GM21619 (cell line): ENCODE measurements at regions not wholly inside any gene's neighbourhood (a gene's known extent, or its start where the extent isn't known, plus 50 kb on each side); places are given as distances from the start of the nearest gene placed in this dataset.
"Not testable (repeated sequence)": the region's sequence is repeated elsewhere in the genome, so short reads cannot be mapped to it uniquely, and the experiment has no call there.

Experiments
- ATAC-seq: cut with Tn5 transposase; IDR thresholded peaks from one replicate; pipeline ENCODE4 v1.9.1; 2021; ENCODE audit not compliant: unreplicated experiment

DNA sequence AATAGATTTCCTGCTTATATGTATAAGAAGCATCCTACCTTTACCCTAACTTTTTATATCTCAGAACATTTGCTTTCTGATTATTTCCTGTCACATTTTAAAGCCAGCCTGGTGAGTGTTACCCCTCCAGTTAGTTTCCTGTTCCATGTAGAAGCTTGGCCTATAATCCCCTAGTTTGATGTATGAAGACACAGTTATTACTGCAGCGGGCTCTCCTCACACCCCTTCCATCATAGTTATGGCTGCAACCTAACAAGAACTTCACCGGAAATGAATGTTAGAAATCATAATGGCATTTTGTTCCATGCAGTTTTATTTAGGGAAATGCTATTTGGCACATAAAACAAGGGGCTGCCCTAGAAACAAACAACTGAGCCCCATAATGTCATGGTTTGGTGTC lies 400.2 kb upstream of the SETBP1 start:
- ATAC-seq: no peak

DNA sequence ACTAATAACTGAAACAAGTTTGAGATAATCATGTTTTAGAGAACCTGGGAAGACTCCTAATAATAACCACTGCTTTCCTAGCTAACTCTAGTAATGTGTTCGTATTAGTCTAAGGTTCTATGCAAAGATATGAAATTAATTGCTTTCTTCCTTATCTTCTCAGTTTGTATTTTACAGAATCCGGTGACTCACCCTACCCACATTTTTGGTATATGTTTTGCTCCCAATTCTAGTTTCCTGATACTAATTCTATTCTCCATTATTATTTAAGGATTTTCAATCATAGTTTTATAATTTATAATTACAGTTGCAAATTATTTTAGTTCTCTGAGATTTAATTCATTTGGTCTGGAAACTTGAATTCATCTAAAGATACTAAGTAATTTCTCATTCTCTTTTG lies 394.6 kb upstream of the SETBP1 start:
- no peak for ATAC-seq

GRCh38 chr18:44290366-44290977 lies 390.2 kb upstream of the SETBP1 start:
- no peak for ATAC-seq

GRCh38 chr18:44298566-44298965 lies 382.1 kb upstream of the SETBP1 start:
- ATAC-seq: no peak

DNA sequence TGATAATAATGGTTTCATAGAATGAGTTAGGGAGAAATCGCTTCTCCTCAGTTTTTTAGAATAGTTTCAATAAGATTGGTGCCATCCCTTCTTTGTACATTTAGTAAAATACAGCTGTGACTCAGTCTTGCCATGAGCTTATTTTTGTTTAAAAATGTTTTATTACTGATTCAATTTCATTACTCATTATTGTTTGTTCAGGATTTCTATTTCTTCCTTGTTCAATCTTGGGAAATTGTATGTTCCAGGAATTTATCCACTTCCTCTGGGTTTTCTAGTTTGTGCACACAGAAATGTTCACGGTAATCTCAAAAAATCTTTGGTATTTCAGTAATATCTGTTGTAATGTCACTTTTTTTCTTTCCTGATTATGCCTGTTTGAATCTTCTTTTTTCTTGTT lies 371.5 kb upstream of the SETBP1 start:
- ATAC-seq: no peak

GRCh38 chr18:44320619-44321460 lies 359.8 kb upstream of the SETBP1 start:
- ATAC-seq: no peak

GRCh38 chr18:44321868-44322590 lies 358.7 kb upstream of the SETBP1 start:
- no peak for ATAC-seq

- ATAC-seq: no peak
Measured at GRCh38 chr18:44323125-44323524, 357.6 kb upstream of the SETBP1 start.

DNA sequence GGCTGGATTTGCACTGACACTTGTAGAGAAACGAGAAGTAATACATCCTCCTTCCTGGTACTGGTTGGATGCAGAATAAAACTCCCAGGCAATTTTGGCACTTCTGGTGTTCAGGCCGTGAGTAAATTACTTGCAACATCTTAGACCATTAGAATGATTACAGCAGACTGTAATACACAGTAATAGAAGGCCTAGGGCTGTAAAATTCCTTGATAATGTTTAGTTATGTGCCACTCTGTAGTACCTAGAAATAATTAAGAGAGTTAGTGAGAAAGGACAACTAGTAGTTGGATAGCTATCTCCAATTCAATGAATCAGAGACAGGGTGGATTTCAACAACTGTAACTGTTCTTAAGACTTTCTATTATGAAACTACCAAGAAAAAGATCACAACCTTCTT lies 356.3 kb upstream of the SETBP1 start:
- ATAC-seq: no peak

- no peak for ATAC-seq
Measured at GRCh38 chr18:44325903-44326635, 354.6 kb upstream of the SETBP1 start.

- ATAC-seq: no peak
Measured at GRCh38 chr18:44331656-44332570, 348.8 kb upstream of the SETBP1 start.

DNA sequence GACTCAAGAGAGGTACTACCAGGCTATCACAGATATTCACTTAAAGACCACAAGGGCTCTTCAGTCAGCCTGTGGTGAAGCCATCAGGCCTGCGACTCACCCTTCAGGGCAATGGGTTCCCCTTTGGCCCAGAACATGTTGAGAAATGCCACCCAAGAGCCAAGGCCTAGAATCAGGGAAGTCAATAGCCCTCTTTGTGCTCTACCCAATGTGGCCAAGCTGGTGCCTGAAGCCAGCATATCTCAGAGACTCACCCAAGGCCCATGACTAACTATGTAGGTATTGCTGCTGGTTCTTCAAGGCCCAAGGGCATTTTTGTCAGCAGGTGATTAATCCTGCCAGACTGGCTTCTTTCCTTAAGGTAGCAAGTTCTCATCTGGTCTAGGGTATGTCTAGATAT lies 338.9 kb upstream of the SETBP1 start:
- ATAC-seq: no peak

- no peak for ATAC-seq
Measured at GRCh38 chr18:44342162-44342561, 338.5 kb upstream of the SETBP1 start.

DNA sequence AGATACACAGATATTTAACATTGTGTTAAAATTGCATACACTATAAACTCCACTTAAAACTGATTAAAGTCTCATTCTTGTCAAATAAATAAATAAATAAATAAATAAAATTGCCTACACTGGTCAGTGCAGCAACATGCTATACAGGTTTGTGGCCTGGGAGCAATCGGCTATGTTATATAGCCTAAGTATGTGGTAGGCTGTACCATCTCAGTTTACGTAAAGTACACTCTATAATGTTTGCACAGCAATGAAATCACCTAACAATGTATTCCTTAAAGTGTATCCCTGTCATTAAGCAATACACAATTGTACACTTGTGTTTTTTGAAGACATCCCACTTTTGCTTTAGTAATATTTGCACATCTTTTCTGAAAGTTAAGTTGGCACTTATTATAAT lies 337.7 kb upstream of the SETBP1 start:
- ATAC-seq: no peak

GRCh38 chr18:44343570-44343969 lies 337.1 kb upstream of the SETBP1 start:
- ATAC-seq: no peak

DNA sequence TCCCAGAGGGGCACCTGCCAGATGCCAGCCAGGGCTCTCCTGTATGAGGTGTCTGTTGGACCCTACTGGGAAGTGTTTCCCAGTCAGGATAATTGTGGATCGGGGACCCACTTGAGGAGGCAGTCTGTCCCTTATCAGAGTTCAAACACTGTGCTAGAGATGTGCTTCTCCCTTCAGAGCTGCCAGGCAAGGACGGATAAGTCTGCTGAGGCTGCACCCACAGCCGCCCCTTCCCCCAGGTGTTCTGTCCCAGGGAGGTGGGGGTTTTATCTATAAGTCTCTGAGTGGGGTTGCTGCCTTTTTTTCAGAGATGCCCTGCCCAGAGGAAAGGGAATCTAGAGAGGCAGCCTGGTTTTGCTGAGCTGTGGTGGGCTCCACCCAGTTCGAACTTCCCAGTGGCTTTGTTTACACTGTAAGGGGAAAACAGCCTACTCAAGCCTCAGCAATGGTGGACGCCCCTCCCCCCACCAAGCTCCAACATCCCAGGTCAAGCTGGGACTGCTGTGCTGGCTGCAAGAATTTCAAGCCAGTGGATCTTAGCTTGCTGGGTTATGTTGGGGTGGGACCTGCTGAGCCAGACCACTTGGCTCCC lies 324.0 kb upstream of the SETBP1 start:
- no peak for ATAC-seq

- ATAC-seq: no peak
Measured at GRCh38 chr18:44358402-44358801, 322.3 kb upstream of the SETBP1 start.

GRCh38 chr18:44359741-44360140 lies 320.9 kb upstream of the SETBP1 start:
- not testable (repeated sequence) for ATAC-seq

GRCh38 chr18:44362213-44362612 lies 318.5 kb upstream of the SETBP1 start:
- not testable (repeated sequence) for ATAC-seq

DNA sequence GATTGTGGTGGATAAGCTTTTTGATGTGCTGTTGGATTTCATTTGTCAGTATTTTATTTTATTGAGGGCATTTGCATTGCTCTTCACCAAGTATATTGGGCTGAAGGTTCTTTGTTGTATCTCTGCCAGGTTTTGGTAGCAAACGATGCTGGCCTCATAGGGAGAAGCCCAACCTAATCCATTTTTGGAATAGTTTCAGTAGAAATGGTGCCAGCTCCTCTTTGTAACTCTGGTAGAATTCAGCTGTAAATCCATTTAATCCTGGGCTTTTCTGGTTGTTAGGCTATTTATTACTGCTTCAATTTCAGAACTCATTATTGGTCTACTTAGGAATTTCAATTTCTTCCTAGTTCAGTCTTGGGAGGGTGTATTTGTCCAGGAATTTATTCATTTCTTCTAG lies 309.8 kb upstream of the SETBP1 start:
- no peak for ATAC-seq
